Neural cell (in vitro differentiated cells): ENCODE measurements at regions not wholly inside any gene's neighbourhood (a gene's known extent, or its start where the extent isn't known, plus 50 kb on each side); places are given as distances from the start of the nearest gene placed in this dataset.

Experiments
- H2AFZ ChIP-seq: fragments of 200-600, 300-800 bp; sonication (generic), shearing (Covaris generic); 2 replicates; pipeline ENCODE4 v1.6.0; 2014; ENCODE audit warnings: low read depth, mild to moderate bottlenecking, antibody characterized with exemption, low read length, moderate library complexity
- H3F3A ChIP-seq: fragments of 200-600 bp; shearing (Covaris generic); 2 replicates; pipeline ENCODE4 v1.6.1; 2016; ENCODE audit warnings: mild to moderate bottlenecking, moderate library complexity, mixed read lengths, antibody characterized with exemption, low read length; ENCODE audit not compliant: insufficient read depth, poor library complexity, severe bottlenecking
- H3K27ac ChIP-seq: fragments of 200-600, 300-800 bp; sonication (generic), shearing (Covaris generic); 2 replicates; pipeline ENCODE4 v1.5.1; 2014; ENCODE audit warnings: mild to moderate bottlenecking, low read length, moderate library complexity
- H3K27me3 ChIP-seq: fragments of 300-800, 200-600 bp; sonication (generic), shearing (Covaris generic); 2 replicates; pipeline ENCODE4 v1.6.0; 2014; ENCODE audit warnings: mild to moderate bottlenecking, low read depth, low read length, moderate library complexity; ENCODE audit not compliant: insufficient read depth
- H3K36me3 ChIP-seq: fragments of 300-800, 200-600 bp; sonication (generic), shearing (Covaris generic); 2 replicates; pipeline ENCODE4 v1.5.1; 2014; ENCODE audit warnings: mild to moderate bottlenecking, antibody characterized with exemption, low read length, moderate library complexity; ENCODE audit not compliant: insufficient read depth
- H3K4me2 ChIP-seq: fragments of 300-800, 200-600 bp; sonication (generic), shearing (Covaris generic); 2 replicates; pipeline ENCODE4 v1.6.0; 2014; ENCODE audit warnings: mild to moderate bottlenecking, low read length
- H3K4me3 ChIP-seq: fragments of 300-800, 200-600 bp; sonication (generic), shearing (Covaris generic); 2 replicates; pipeline ENCODE4 v1.5.1; 2014; ENCODE audit warnings: mild to moderate bottlenecking, low read length, moderate library complexity
- H3K79me2 ChIP-seq: fragments of 200-600 bp; shearing (Covaris generic); replicated peaks from 2 replicates; pipeline ENCODE4 v1.6.0; 2014; ENCODE audit warnings: mild to moderate bottlenecking, low read length, moderate library complexity; ENCODE audit not compliant: insufficient read depth
- H3K9ac ChIP-seq: fragments of 300-800, 200-600 bp; sonication (generic), shearing (Covaris generic); 2 replicates; pipeline ENCODE4 v1.6.1; 2016; ENCODE audit warnings: mild to moderate bottlenecking, low read length, mixed read lengths
- H3K9me2 ChIP-seq: fragments of 200-600 bp; shearing (Covaris generic); 2 replicates; pipeline ENCODE4 v1.6.1; 2016; ENCODE audit warnings: mild to moderate bottlenecking, low read length, mixed read lengths; ENCODE audit not compliant: insufficient read depth
- H3K9me3 ChIP-seq: fragments of 200-600, 300-800 bp; sonication (generic), shearing (Covaris generic); 2 replicates; pipeline ENCODE4 v1.6.1; 2016; ENCODE audit warnings: mild to moderate bottlenecking, mixed run types, low read length, moderate library complexity, mixed read lengths
- H4K20me1 ChIP-seq: fragments of 200-600 bp; shearing (Covaris generic); 2 replicates; pipeline ENCODE4 v1.6.1; 2016; ENCODE audit warnings: mild to moderate bottlenecking, mixed run types; ENCODE audit not compliant: insufficient read depth
- CTCF ChIP-seq: fragments of 450-650 bp; IDR thresholded peaks from 2 replicates; pipeline ENCODE4 v1.5.1; 2014; ENCODE audit warnings: antibody characterized with exemption, mild to moderate bottlenecking, moderate library complexity; ENCODE audit not compliant: poor library complexity, severe bottlenecking
- EP300 ChIP-seq: fragments of 450-650 bp; conservative IDR thresholded peaks from 2 replicates; pipeline ENCODE4 v1.6.1; 2014; ENCODE audit warnings: antibody characterized with exemption, mild to moderate bottlenecking, moderate library complexity; ENCODE audit not compliant: poor library complexity, severe bottlenecking
- EZH2 ChIP-seq: fragments of 200-600, 300-800 bp; shearing (Covaris generic), sonication (generic); IDR thresholded peaks from 2 replicates; pipeline ENCODE4 v1.6.1; 2014; ENCODE audit warnings: antibody characterized with exemption, low read length, borderline replicate concordance, mild to moderate bottlenecking; ENCODE audit not compliant: insufficient read depth, poor library complexity, severe bottlenecking
- MXI1 ChIP-seq: fragments of 450-650 bp; conservative IDR thresholded peaks from 2 replicates; pipeline ENCODE4 v1.6.1; 2014; ENCODE audit warnings: antibody characterized with exemption, mild to moderate bottlenecking; ENCODE audit not compliant: poor library complexity, severe bottlenecking
- POLR2AphosphoS5 ChIP-seq: IDR thresholded peaks from 2 replicates; pipeline ENCODE4 v1.6.1; 2012
- RAD21 ChIP-seq: fragments of 450-650 bp; conservative IDR thresholded peaks from 2 replicates; pipeline ENCODE4 v1.6.1; 2014; ENCODE audit warnings: antibody characterized with exemption, mild to moderate bottlenecking, moderate library complexity
- REST ChIP-seq: IDR thresholded peaks from 2 replicates; pipeline ENCODE4 v1.6.1; 2012; ENCODE audit warnings: borderline replicate concordance
- SMC3 ChIP-seq: fragments of 450-650 bp; conservative IDR thresholded peaks from 2 replicates; pipeline ENCODE4 v1.6.1; 2014; ENCODE audit warnings: antibody characterized with exemption, mild to moderate bottlenecking, moderate library complexity; ENCODE audit not compliant: poor library complexity
- TAF1 ChIP-seq: IDR thresholded peaks from 2 replicates; pipeline ENCODE4 v1.6.1; 2012; ENCODE audit warnings: low read depth

- no peaks in the 10 kb centered on the region for H3F3A ChIP-seq
- H3K9me3 ChIP-seq = no peaks in the 10 kb centered on the region
- H3K27ac ChIP-seq = no peak overlapping the region
- H3K4me2 ChIP-seq = no peak overlapping the region
- H3K4me3 ChIP-seq = no peak overlapping the region
- H2AFZ ChIP-seq = no peak overlapping the region
- no peaks in the 10 kb centered on the region for H3K36me3 ChIP-seq
- H3K9me2 ChIP-seq = no peaks in the 10 kb centered on the region
- H3K79me2 ChIP-seq = no peaks in the 10 kb centered on the region
- H3K27me3 ChIP-seq = no peaks in the 10 kb centered on the region
- no peak overlapping the region for H3K9ac ChIP-seq
- H4K20me1 ChIP-seq = no peaks in the 10 kb centered on the region
- no peak for TF ChIP-seq POLR2AphosphoS5
- TF ChIP-seq MXI1 = no peak
- TF ChIP-seq TAF1 = no peak
- TF ChIP-seq CTCF = no peak
- no peak for TF ChIP-seq EP300
- no peak for TF ChIP-seq REST
- TF ChIP-seq RAD21 = no peak
- no peak for TF ChIP-seq EZH2
- TF ChIP-seq SMC3 = no peak
Measured at GRCh38 chr3:161682715-161683114, 186.1 kb downstream of the OTOL1 start.

- H3K4me2 ChIP-seq = no peak overlapping the region
- no peak overlapping the region for H3K4me3 ChIP-seq
- H2AFZ ChIP-seq = no peak overlapping the region
- no peaks in the 10 kb centered on the region for H3K79me2 ChIP-seq
- H3K27me3 ChIP-seq = no peaks in the 10 kb centered on the region
- no peak overlapping the region for H3K27ac ChIP-seq
- TF ChIP-seq POLR2AphosphoS5 (no peak), EZH2 (no peak), RAD21 (no peak), TAF1 (no peak), MXI1 (no peak), SMC3 (no peak), REST (no peak)
- H3K36me3 ChIP-seq = no peaks in the 10 kb centered on the region
- no peaks in the 10 kb centered on the region for H4K20me1 ChIP-seq
- H3K9me3 ChIP-seq = no peaks in the 10 kb centered on the region
- no peaks in the 10 kb centered on the region for H3K9me2 ChIP-seq
- H3K9ac ChIP-seq = no peak overlapping the region
- no peaks in the 10 kb centered on the region for H3F3A ChIP-seq
Measured at GRCh38 chr3:161689584-161690298, 193.1 kb downstream of the OTOL1 start.
